Immature natural killer cell (primary cell): ENCODE measurements at regions not wholly inside any gene's neighbourhood (a gene's known extent, or its start where the extent isn't known, plus 50 kb on each side); places are given as distances from the start of the nearest gene placed in this dataset.

Experiments
- DNase-seq, 3 donors: peaks; one replicate each; pipeline ENCODE4 v3.0.0; 2022; ENCODE audit warnings: mixed read lengths in 1 of 3
- H3K27ac Mint-ChIP-seq, 6 donors: one replicate each; pipeline ENCODE4 v1.8.0; 2020; ENCODE audit warnings: mixed read lengths in 6 of 6, mild to moderate bottlenecking in 5 of 6, inconsistent platforms in 4 of 6, moderate library complexity in 3 of 6
- H3K27me3 Mint-ChIP-seq, 3 donors: one replicate each; pipeline ENCODE4 v1.8.0; 2020 to 2021; ENCODE audit warnings: low read depth in 3 of 3, mild to moderate bottlenecking in 3 of 3, mixed read lengths in 3 of 3, moderate library complexity in 3 of 3, inconsistent platforms in 1 of 3
- H3K36me3 Mint-ChIP-seq, 3 donors: one replicate each; pipeline ENCODE4 v1.8.0; 2020; ENCODE audit warnings: mixed read lengths in 3 of 3, inconsistent platforms in 2 of 3, mild to moderate bottlenecking in 2 of 3
- H3K4me1 Mint-ChIP-seq, 2 donors: one replicate each; pipeline ENCODE4 v1.8.0; 2020; ENCODE audit warnings: inconsistent platforms in 2 of 2, mild to moderate bottlenecking in 2 of 2, mixed read lengths in 2 of 2, moderate library complexity in 1 of 2
- H3K4me3 Mint-ChIP-seq, 5 donors: one replicate each; pipeline ENCODE4 v1.8.0; 2020; ENCODE audit warnings: mild to moderate bottlenecking in 5 of 5, mixed read lengths in 5 of 5, inconsistent platforms in 3 of 5, moderate library complexity in 3 of 5
- H3K9me3 Mint-ChIP-seq, 6 donors: one replicate each; pipeline ENCODE4 v1.8.0; 2020; ENCODE audit warnings: mild to moderate bottlenecking in 6 of 6, mixed read lengths in 6 of 6, inconsistent platforms in 4 of 6, moderate library complexity in 3 of 6

DNA sequence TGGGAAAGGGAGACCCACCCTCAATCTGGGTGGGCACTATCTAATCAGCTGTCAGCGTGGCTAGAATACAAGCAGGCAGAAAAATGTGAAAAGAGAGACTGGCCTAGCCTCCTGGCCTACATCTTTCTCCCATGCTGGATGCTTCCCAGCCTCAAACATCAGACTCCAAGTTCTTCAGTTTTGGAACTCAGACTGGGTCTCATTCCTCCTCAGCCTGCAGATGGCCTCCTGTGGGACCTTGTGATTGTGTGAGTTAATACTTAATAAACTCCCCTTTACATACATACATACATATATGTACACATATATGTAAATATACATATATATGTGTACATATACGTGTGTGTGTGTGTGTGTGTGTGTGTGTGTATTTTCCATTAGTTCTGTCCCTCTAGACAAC lies 207.1 kb downstream of the BRINP2 start:
- Mint-ChIP-seq H3K4me3 (no peak overlapping the region), H3K27me3 (peaks cover 0 to 3% (median 2%) of the 10 kb centered on the region in 3 donors)

DNA sequence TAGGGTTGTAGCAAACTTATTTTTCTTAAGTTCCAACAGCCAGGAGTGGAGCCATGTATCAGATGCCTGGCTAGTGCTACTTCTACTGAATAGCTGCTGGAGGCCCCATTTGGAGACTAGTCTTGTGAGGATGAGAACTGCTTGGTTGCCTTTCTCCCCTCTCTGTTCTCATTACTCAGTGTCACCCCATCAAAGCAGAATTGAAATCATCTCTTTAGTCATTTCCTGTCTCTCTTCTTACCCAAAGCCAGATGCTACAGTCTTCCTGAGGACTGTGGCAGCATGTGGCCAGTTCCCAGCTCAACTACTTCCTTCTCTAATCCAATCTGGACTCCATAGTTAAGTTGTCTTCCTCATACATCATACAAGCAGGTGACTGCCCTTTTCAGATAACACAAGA lies 197.5 kb downstream of the BRINP2 start:
- Mint-ChIP-seq H3K36me3 (no peaks in the 10 kb centered on the region), H3K27me3 (no peaks in the 10 kb centered on the region), H3K4me3 (no peak overlapping the region), H3K4me1 (no peaks in the 10 kb centered on the region), H3K9me3 (peaks cover 0 to 21% (median 5%) of the 10 kb centered on the region in 6 donors), H3K27ac (no peak overlapping the region)
- DNase-seq, result no peak

More for the DNA sequence above, 207.1 kb downstream of the BRINP2 start:
- Mint-ChIP-seq H3K4me1 (no peaks in the 10 kb centered on the region), H3K27ac (no peak overlapping the region), H3K9me3 (peaks cover 4 to 23% (median 13%) of the 10 kb centered on the region in 6 donors), H3K36me3 (no peaks in the 10 kb centered on the region)
- no peak for DNase-seq

- Mint-ChIP-seq H3K27me3 (no peaks in the 10 kb centered on the region), H3K36me3 (no peaks in the 10 kb centered on the region), H3K4me3 (no peak overlapping the region), H3K9me3 (peaks cover 0 to 18% (median 2%) of the 10 kb centered on the region in 6 donors), H3K4me1 (no peaks in the 10 kb centered on the region), H3K27ac (no peak overlapping the region)
- DNase-seq, result no peak
These were observed 195.3 kb downstream of the BRINP2 start for GRCh38 chr1:177366091-177366490.

- Mint-ChIP-seq H3K27ac (no peak overlapping the region), H3K4me1 (no peaks in the 10 kb centered on the region), H3K27me3 (peaks cover 0 to 1% (median 0%) of the 10 kb centered on the region in 3 donors), H3K36me3 (no peaks in the 10 kb centered on the region), H3K9me3 (peaks cover 0 to 8% (median 3%) of the 10 kb centered on the region in 6 donors), H3K4me3 (no peak overlapping the region)
- DNase-seq, result no peak
These were observed 190.0 kb downstream of the BRINP2 start for GRCh38 chr1:177360791-177361190.

- Mint-ChIP-seq H3K27ac (no peak overlapping the region), H3K9me3 (peaks cover 0 to 6% (median 0%) of the 10 kb centered on the region in 6 donors), H3K4me1 (no peaks in the 10 kb centered on the region), H3K27me3 (peaks cover 0 to 1% (median 0%) of the 10 kb centered on the region in 3 donors), H3K4me3 (no peak overlapping the region), H3K36me3 (no peaks in the 10 kb centered on the region)
- no peak for DNase-seq
These were observed 186.1 kb downstream of the BRINP2 start for GRCh38 chr1:177356674-177357435.

DNA sequence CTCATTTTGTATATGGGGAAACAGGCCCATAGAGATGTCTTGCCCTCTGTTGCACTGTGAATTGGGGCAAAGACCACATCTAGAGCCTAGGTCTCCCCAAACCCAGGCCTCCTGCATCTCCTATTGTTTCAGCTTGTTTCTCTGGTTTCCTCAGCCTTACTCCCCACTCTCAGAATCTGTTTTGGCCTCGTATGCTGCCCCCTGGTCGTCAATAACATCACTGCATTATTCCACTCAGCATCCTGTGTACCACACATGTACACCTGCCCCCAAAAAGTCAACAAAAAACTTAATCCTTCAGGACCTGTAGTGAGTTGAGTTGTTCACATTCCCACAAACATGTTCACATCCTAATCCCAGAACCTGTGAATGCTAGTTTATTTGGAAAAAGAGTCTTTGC lies 184.8 kb downstream of the BRINP2 start:
- no peak overlapping the region for H3K27ac Mint-ChIP-seq
- H3K4me3 Mint-ChIP-seq, result no peak overlapping the region
- H3K27me3 Mint-ChIP-seq, result peaks cover 0 to 1% (median 0%) of the 10 kb centered on the region in 3 donors
- no peaks in the 10 kb centered on the region for H3K36me3 Mint-ChIP-seq
- H3K4me1 Mint-ChIP-seq, result no peaks in the 10 kb centered on the region
- H3K9me3 Mint-ChIP-seq, result peaks cover 0 to 6% (median 0%) of the 10 kb centered on the region in 6 donors
- no peak for DNase-seq

DNA sequence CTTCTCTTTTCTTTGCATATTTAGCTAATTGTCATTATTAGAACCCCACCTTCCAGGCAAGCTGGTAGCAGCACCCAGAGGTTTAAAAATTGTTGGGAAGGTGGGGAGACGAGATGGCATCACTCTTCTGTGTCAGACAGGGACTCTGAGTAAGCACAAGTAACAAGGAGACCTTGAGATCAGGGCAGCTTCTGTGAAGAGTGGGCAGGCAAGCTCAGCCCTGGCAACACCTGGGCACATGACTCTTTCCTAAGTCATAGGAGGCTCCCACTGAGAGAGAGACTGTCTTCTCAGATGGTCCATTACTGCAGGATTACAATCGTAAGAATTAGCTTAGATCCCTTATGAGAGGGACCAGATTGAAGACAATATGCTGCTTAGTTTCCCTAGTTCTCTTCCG lies 183.5 kb downstream of the BRINP2 start:
- no peak overlapping the region for H3K27ac Mint-ChIP-seq
- no peaks in the 10 kb centered on the region for H3K36me3 Mint-ChIP-seq
- H3K9me3 Mint-ChIP-seq, result peaks cover 0 to 6% (median 0%) of the 10 kb centered on the region in 6 donors
- no peak for DNase-seq
- peaks cover 0 to 1% (median 0%) of the 10 kb centered on the region in 3 donors for H3K27me3 Mint-ChIP-seq
- no peak overlapping the region for H3K4me3 Mint-ChIP-seq
- H3K4me1 Mint-ChIP-seq, result no peaks in the 10 kb centered on the region

DNA sequence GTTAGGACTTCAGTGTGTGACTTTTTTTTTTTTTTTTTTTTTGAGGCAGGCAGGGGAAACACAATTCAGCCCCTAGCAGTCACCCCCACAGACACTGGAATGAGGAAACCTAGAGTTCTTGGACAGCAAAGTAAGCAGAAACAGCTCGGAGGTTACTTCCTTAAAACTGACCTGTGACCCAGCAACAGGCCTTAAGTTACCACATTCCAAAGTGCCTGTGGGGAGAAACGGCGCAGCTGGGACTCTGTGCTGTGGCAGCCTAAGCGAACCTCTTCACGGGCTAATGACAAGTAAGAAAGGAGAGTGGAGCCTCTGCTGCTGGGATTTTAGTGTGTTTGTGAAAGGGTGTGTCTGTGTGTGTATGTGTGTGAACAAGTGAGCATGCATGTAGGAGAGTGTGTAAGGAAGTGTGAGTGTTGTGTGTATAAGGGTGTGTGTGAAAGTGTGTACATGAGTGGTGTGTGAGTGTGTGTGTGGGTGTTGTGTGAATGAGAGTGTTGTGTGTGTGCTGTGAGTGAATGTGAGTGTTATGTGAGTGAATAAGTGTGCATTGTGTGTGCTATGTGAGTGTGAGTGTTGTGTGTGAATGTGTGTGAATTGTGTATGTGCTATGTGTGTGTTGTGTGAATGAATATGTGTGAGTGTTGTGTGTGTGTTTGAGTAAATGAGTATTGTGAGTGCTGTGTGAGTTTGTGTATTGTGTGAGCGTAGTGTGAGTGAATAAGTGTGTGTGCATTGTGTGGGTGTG lies 180.8 kb downstream of the BRINP2 start:
- no peak overlapping the region for H3K27ac Mint-ChIP-seq
- no peak for DNase-seq
- peaks cover 0 to 5% (median 2%) of the 10 kb centered on the region in 6 donors for H3K9me3 Mint-ChIP-seq
- no peak overlapping the region for H3K4me3 Mint-ChIP-seq
- peaks cover 0 to 1% (median 0%) of the 10 kb centered on the region in 3 donors for H3K27me3 Mint-ChIP-seq
- H3K4me1 Mint-ChIP-seq, result no peaks in the 10 kb centered on the region
- no peaks in the 10 kb centered on the region for H3K36me3 Mint-ChIP-seq

DNA sequence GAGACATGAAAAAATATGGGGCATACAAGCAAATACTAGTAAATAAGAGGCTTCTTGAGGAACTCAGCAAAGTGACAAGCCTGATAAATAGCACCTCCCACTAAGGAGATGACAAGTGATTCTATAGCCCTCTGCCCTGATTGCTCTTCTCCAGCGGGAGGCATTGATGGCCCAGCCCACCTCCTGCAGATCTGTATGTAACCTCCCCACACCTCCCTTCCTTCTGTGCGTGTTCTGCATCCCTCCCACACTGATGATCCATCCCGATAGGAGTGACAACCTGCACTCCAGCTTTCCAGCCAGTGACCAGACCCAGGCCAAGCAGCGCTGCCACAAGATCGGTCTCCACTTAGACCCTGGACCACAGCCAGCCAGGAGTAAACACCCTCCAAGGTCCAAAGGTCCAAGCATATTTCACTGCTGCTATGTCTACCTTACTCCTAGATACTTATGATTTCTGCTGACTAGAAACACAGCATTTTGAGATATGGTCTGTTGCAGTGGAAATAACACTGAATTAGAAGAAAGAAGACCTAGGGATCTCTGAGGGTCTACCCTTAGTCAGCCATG lies 176.1 kb downstream of the BRINP2 start:
- no peak for DNase-seq
- Mint-ChIP-seq H3K27me3 (no peaks in the 10 kb centered on the region), H3K27ac (no peak overlapping the region), H3K9me3 (peaks cover 0 to 15% (median 6%) of the 10 kb centered on the region in 6 donors), H3K4me1 (no peaks in the 10 kb centered on the region), H3K36me3 (no peaks in the 10 kb centered on the region), H3K4me3 (no peak overlapping the region)

DNA sequence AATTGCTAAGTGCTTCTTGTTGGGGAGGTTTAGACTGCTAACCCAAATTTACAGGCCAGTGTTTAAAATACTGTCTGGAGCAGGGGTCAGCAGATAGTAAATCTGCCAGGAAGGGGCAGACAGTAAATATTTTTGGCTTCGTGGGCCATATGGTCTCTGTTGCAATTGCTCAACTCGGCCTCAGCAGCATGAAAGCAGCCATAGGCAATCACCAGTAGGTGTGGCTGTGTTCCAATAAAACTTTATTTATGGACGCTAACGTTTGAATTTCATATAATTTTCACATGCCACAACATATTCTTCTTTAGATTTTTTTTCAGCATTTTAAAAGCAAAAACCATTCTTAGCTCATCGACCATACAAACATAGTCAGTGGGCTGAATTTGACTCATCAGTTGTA lies 172.7 kb downstream of the BRINP2 start:
- no peak for DNase-seq
- Mint-ChIP-seq H3K27ac (no peak overlapping the region), H3K4me1 (no peaks in the 10 kb centered on the region), H3K36me3 (no peaks in the 10 kb centered on the region), H3K27me3 (peaks cover 0 to 1% (median 0%) of the 10 kb centered on the region in 3 donors), H3K4me3 (no peak overlapping the region), H3K9me3 (peaks cover 0 to 20% (median 6%) of the 10 kb centered on the region in 6 donors)

DNA sequence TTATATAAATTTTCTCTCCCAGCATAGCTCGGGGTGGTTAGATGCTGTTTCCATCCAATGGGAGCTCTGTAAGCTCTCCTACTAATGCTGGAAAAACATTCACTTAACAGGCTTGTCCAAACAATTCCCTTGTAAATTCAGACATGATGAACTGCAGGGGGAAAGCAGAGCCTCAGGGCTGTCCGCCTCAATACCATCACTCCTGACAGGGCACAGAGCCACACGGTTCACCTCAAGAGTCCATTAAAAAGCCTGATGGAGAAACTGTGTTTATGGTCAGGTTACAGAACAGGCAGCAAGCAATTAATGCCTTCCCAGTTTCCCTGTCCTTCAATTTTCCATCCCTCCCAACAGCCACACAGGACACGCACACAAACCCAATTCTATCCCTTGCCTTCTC lies 171.0 kb downstream of the BRINP2 start:
- H3K36me3 Mint-ChIP-seq, result no peaks in the 10 kb centered on the region
- no peaks in the 10 kb centered on the region for H3K4me1 Mint-ChIP-seq
- DNase-seq, result no peak
- peaks cover 0 to 2% (median 0%) of the 10 kb centered on the region in 3 donors for H3K27me3 Mint-ChIP-seq
- no peak overlapping the region for H3K4me3 Mint-ChIP-seq
- H3K9me3 Mint-ChIP-seq, result peaks cover 0 to 22% (median 7%) of the 10 kb centered on the region in 6 donors
- H3K27ac Mint-ChIP-seq, result no peak overlapping the region

DNA sequence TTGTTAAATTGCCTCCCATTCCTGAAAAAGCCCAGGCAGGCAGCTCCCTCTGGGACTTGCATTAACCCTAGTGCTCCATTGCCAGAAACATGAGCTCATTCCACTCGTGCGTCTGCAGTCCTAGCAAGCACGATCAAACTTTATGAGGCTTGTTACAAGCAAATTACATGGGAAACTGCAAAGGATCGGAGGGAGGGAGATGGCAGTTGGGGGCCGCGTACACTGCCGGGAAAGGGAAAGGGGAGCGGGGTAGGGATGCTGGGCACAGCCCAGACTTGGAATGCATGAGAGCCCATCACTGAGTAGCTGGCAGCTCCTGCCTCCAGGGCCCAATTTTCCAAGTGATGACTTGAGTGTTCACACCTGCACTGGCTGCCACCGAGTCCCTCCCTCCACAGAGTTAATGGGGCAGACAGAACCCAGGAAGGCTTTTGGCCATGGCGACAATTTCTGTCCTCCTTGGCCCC lies 169.9 kb downstream of the BRINP2 start:
- Mint-ChIP-seq H3K27me3 (peaks cover 0 to 2% (median 0%) of the 10 kb centered on the region in 3 donors), H3K27ac (no peak overlapping the region), H3K4me3 (no peak overlapping the region), H3K36me3 (no peaks in the 10 kb centered on the region), H3K4me1 (no peaks in the 10 kb centered on the region), H3K9me3 (peaks cover 0 to 19% (median 7%) of the 10 kb centered on the region in 6 donors)
- no peak for DNase-seq

GRCh38 chr1:177338376-177338775 lies 167.6 kb downstream of the BRINP2 start:
- DNase-seq, result no peak
- peaks cover 0 to 19% (median 7%) of the 10 kb centered on the region in 6 donors for H3K9me3 Mint-ChIP-seq
- no peaks in the 10 kb centered on the region for H3K36me3 Mint-ChIP-seq
- no peak overlapping the region for H3K4me3 Mint-ChIP-seq
- peaks cover 0 to 2% (median 0%) of the 10 kb centered on the region in 3 donors for H3K27me3 Mint-ChIP-seq
- H3K27ac Mint-ChIP-seq, result no peak overlapping the region
- no peaks in the 10 kb centered on the region for H3K4me1 Mint-ChIP-seq

DNA sequence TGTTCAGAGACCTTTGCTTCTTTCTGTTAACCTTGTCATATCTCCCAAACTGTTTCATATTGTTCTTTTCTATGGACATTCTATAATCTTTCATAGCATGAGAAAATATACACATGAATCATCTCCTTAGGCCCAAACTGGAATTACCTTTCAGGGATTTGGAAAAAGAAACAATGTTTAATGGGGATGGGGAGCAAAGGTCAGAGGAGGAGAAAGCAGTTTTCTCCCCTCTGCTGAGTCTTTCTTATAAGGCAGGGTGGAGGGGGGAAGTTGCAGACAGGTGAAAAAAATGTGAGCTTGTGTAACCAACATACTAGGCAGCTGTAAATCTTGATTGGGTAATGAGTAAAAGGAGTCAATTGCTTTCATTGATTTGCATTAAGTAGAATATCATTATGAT lies 164.1 kb downstream of the BRINP2 start:
- H3K27me3 Mint-ChIP-seq, result peaks cover 0 to 2% (median 0%) of the 10 kb centered on the region in 3 donors
- peaks cover 0 to 14% (median 3%) of the 10 kb centered on the region in 6 donors for H3K9me3 Mint-ChIP-seq
- H3K36me3 Mint-ChIP-seq, result no peaks in the 10 kb centered on the region
- H3K27ac Mint-ChIP-seq, result no peak overlapping the region
- no peak overlapping the region for H3K4me3 Mint-ChIP-seq
- no peaks in the 10 kb centered on the region for H3K4me1 Mint-ChIP-seq
- DNase-seq, result no peak
